ENCODE measurements at regions not wholly inside any gene's neighbourhood (a gene's known extent, or its start where the extent isn't known, plus 50 kb on each side); places are given as distances from the start of the nearest gene placed in this dataset.

DNA sequence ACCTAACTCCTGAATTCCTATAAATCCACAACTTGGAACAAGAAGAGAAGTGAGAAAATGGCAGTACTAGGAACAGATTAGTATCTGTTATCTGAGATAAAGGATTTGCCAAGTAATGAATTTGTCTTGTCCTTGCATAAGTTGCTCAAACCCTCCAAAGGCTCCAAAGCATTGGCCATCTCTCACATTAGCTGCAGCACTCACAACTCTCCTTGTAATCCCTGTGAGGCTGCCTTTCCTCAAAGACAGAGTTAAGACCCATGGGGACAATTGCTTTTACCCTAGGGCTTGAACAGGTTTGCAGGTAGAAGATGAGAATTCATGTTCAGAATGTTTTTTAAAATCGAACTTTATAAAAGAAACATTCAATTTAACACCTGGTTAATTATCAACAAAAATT lies 1702.2 kb downstream of the EFNB2 start:
- TF ChIP-seq ZBTB7A (IDR thresholded peaks at IDR 0.05; ENCODE audit: low read depth) (no peak), EGR1 (IDR thresholded peaks at IDR 0.05) (no peak), USF1 (IDR thresholded peaks at IDR 0.05) (no peak), TEAD4 (IDR thresholded peaks at IDR 0.05) (no peak), TAF1 (IDR thresholded peaks at IDR 0.05; ENCODE audit: low read depth) (no peak), CEBPB (IDR thresholded peaks at IDR 0.05) (no peak), RAD21 (IDR thresholded peaks at IDR 0.05; ENCODE audit: low read depth) (no peak), YY1 (IDR thresholded peaks at IDR 0.05; ENCODE audit: low read depth) (no peak), CREB1 (IDR thresholded peaks at IDR 0.05; ENCODE audit: low read depth) (no peak), NFIC (IDR thresholded peaks at IDR 0.05) (no peak)
- TF ChIP-seq, protein P1, sequence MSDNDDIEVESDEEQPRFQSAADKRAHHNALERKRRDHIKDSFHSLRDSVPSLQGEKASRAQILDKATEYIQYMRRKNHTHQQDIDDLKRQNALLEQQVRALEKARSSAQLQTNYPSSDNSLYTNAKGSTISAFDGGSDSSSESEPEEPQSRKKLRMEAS (IDR thresholded peaks at IDR 0.05), result no peak

DNA sequence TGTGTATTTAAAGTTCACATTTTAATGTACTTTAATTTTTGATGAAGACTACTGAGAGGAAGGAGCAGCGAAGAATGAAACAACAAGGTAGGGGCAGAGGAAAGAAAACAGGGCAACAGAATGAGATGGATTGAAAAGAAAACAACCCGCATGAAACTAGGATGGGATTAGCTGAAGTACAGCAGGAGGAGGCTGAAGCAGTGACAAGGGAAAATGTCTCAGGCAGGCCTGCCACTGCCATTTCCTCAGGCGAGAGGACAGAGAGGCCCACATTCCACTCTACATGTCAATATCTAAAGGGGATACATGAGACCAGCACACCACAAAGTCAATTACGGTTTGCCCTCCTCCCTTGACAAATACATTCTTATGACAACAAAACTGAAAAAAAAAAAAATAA lies 1703.2 kb downstream of the EFNB2 start:
- TF ChIP-seq CEBPB (IDR thresholded peaks at IDR 0.05) (no peak), TEAD4 (IDR thresholded peaks at IDR 0.05) (no peak), ZBTB7A (IDR thresholded peaks at IDR 0.05; ENCODE audit: low read depth) (no peak), USF1 (IDR thresholded peaks at IDR 0.05) (no peak), NFIC (IDR thresholded peaks at IDR 0.05) (no peak)

GRCh38 chr13:104831831-104832230 lies 1703.6 kb downstream of the EFNB2 start:
- TF ChIP-seq TCF12 (IDR thresholded peaks at IDR 0.05; ENCODE audit: low read depth) (no peak), USF1 (IDR thresholded peaks at IDR 0.05) (no peak), TAF1 (IDR thresholded peaks at IDR 0.05; ENCODE audit: low read depth) (no peak), CREB1 (IDR thresholded peaks at IDR 0.05; ENCODE audit: low read depth) (no peak), CEBPB (IDR thresholded peaks at IDR 0.05) (no peak), REST (IDR thresholded peaks at IDR 0.05; ENCODE audit: low read depth) (no peak), ZBTB7A (IDR thresholded peaks at IDR 0.05; ENCODE audit: low read depth) (no peak), YY1 (IDR thresholded peaks at IDR 0.05; ENCODE audit: low read depth) (no peak), EP300 (IDR thresholded peaks at IDR 0.05; ENCODE audit: borderline replicate concordance) (no peak), EGR1 (IDR thresholded peaks at IDR 0.05) (no peak), RAD21 (IDR thresholded peaks at IDR 0.05; ENCODE audit: low read depth) (no peak), TEAD4 (IDR thresholded peaks at IDR 0.05) (no peak), FOXM1 (IDR thresholded peaks at IDR 0.05; ENCODE audit: borderline replicate concordance, low read depth) (no peak), NFIC (IDR thresholded peaks at IDR 0.05) (no peak)
- TF ChIP-seq, protein P1 (IDR thresholded peaks at IDR 0.05), result no peak

DNA sequence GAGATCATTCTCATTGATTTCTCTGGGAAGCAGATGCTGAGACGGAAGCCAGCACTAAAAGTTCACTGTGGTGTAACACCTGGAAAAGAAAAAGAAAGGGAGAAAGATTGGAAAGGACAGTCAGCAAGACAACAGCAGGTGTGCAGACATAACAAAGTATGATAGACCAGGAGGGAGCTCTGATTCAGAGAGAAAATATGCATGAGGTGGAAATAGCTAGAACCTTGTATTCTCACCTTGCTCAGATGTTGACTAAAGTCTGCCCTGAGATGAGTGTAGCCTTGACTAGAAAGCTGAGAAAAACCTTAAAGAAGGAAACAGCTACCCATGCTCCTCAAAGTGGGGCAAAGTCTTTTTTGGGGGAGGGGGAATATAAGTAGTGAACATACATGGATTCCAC lies 1711.8 kb downstream of the EFNB2 start:
- TF ChIP-seq TEAD4 (IDR thresholded peaks at IDR 0.05) (no peak), ZBTB7A (IDR thresholded peaks at IDR 0.05; ENCODE audit: low read depth) (no peak), EGR1 (IDR thresholded peaks at IDR 0.05) (no peak)

GRCh38 chr13:104823071-104823470 lies 1712.4 kb downstream of the EFNB2 start:
- TF ChIP-seq TCF12 (IDR thresholded peaks at IDR 0.05; ENCODE audit: low read depth), result no peak
- TF ChIP-seq REST (IDR thresholded peaks at IDR 0.05; ENCODE audit: low read depth), result no peak
- no peak for TF ChIP-seq YY1 (IDR thresholded peaks at IDR 0.05; ENCODE audit: low read depth)
- TF ChIP-seq USF1 (IDR thresholded peaks at IDR 0.05), result no peak
- no peak for TF ChIP-seq TAF1 (IDR thresholded peaks at IDR 0.05; ENCODE audit: low read depth)
- TF ChIP-seq CREB1 (IDR thresholded peaks at IDR 0.05; ENCODE audit: low read depth), result no peak
- TF ChIP-seq EGR1 (IDR thresholded peaks at IDR 0.05), result no peak
- TF ChIP-seq FOXM1 (IDR thresholded peaks at IDR 0.05; ENCODE audit: borderline replicate concordance, low read depth), result no peak
- no peak for TF ChIP-seq TEAD4 (IDR thresholded peaks at IDR 0.05)
- TF ChIP-seq, protein P1 (IDR thresholded peaks at IDR 0.05), result no peak
- TF ChIP-seq NFIC (IDR thresholded peaks at IDR 0.05), result no peak
- TF ChIP-seq RAD21 (IDR thresholded peaks at IDR 0.05; ENCODE audit: low read depth), result no peak
- TF ChIP-seq CEBPB (IDR thresholded peaks at IDR 0.05), result no peak
- no peak for TF ChIP-seq ZBTB7A (IDR thresholded peaks at IDR 0.05; ENCODE audit: low read depth)
